Epithelial cell of proximal tubule (primary cell): ENCODE measurements at regions not wholly inside any gene's neighbourhood (a gene's known extent, or its start where the extent isn't known, plus 50 kb on each side); places are given as distances from the start of the nearest gene placed in this dataset.

ENCODE experiments used
- DNase-seq: peaks from one replicate; pipeline ENCODE4 v3.0.0-alpha.2; 2011; ENCODE audit warnings: low read depth
- H3K4me3 ChIP-seq: 2 replicates; pipeline ENCODE4 v1.5.1; 2011; ENCODE audit warnings: low read depth, mild to moderate bottlenecking, low read length
- TF ChIP-seq, protein P1 (sequence below): conservative IDR thresholded peaks from 2 replicates; pipeline ENCODE4 v1.5.1; 2012; ENCODE audit warnings: low read depth, mild to moderate bottlenecking, low read length

GRCh38 chr6:9405825-9406224, 970.5 kb upstream of the SLC35B3 start:
- H3K4me3 ChIP-seq = no peak overlapping the region
- DNase-seq = no peak
- TF ChIP-seq, protein P1, sequence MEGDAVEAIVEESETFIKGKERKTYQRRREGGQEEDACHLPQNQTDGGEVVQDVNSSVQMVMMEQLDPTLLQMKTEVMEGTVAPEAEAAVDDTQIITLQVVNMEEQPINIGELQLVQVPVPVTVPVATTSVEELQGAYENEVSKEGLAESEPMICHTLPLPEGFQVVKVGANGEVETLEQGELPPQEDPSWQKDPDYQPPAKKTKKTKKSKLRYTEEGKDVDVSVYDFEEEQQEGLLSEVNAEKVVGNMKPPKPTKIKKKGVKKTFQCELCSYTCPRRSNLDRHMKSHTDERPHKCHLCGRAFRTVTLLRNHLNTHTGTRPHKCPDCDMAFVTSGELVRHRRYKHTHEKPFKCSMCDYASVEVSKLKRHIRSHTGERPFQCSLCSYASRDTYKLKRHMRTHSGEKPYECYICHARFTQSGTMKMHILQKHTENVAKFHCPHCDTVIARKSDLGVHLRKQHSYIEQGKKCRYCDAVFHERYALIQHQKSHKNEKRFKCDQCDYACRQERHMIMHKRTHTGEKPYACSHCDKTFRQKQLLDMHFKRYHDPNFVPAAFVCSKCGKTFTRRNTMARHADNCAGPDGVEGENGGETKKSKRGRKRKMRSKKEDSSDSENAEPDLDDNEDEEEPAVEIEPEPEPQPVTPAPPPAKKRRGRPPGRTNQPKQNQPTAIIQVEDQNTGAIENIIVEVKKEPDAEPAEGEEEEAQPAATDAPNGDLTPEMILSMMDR = no peak

GRCh38 chr6:9405369-9405768, 970.0 kb upstream of the SLC35B3 start:
- TF ChIP-seq, protein P1 = no peak
- no peak overlapping the region for H3K4me3 ChIP-seq
- DNase-seq = peak; percentile 18

DNA sequence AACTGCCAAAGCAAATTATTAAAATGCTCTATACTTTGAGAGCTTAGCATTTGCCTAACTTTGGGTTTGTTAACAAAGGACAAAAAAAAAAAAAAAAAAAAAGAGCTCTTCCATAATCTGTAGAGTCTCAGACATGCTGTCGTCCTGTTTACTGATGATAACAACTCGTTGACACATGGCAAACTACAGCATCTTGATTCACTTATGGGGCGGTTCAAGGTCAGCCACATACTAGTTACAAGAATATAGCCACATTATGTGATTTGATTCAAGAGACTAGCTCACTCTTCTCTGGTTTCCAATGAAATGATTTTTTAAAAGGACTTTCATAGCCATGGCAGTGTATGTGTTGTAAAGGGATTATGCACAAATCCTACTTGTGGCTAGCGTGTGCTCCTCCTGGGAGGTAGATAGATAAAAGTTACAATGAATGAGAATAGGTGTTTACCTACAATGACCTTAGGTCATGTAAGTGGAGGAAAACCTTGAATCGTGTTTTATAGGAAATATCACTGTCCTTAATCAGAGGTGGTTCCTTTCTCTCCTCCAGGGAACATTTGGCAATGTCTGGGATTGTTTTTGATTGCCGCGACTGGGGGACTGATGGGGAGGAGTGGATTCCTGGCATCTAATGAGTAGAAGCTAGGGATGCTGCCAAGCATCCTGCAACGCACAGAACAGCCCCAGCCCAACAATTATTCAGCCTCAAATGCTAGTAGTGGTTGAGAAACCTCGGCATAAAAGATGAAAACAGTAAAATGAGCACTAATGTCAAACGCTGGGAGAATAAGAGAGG, 969.2 kb upstream of the SLC35B3 start:
- no peak for DNase-seq
- TF ChIP-seq, protein P1 = no peak
- no peak overlapping the region for H3K4me3 ChIP-seq

DNA sequence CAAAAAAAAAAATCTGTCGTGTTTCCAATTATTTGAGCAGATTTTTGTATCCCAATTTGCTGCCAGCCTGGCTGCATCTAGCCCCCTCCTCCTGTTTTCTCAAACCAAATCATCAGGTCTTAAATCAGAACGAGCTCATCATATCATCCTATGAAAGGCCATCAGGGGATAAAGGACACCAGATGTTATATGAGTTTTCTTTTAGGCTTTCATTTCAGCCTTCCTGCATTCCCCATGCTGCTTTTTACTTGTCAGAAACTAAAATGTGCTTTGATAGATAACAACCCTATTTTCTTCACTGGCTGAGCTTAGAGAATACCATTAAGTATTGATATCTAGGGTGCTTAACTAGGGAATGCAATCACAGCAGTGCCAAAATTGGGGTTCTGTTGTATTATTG, 968.4 kb upstream of the SLC35B3 start:
- no peak overlapping the region for H3K4me3 ChIP-seq
- DNase-seq = no peak
- TF ChIP-seq, protein P1 = no peak

- DNase-seq = no peak
- TF ChIP-seq, protein P1 = no peak
- no peak overlapping the region for H3K4me3 ChIP-seq
These were observed 966.6 kb upstream of the SLC35B3 start for GRCh38 chr6:9401960-9402359.

DNA sequence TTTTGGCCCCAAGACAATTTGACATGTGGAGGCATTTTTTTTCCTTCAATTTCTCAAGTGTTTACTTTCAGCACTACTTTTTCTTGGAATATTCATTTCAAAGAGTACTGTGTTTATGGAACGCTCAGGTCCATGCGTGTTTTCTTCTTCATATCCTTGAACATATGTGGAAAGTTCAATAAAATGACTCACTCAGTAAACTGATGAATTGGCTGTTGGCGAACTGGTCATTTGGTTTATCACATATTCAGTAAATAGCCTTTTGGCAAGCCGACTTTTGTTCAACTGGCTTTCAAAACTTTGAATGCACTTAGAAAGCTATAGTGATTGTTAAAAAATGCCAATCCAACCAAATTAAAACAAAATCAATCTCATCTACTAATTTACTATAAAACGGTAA, 964.6 kb upstream of the SLC35B3 start:
- no peak overlapping the region for H3K4me3 ChIP-seq
- TF ChIP-seq, protein P1 = no peak
- DNase-seq = no peak
